GM12873 (cell line): ENCODE measurements at regions not wholly inside any gene's neighbourhood (a gene's known extent, or its start where the extent isn't known, plus 50 kb on each side); places are given as distances from the start of the nearest gene placed in this dataset.

ENCODE experiments used
- TF ChIP-seq, protein P1 (sequence below): IDR thresholded peaks from 2 replicates; pipeline ENCODE4 v1.5.1; 2012; ENCODE audit warnings: low read depth, mild to moderate bottlenecking, moderate library complexity, low read length, control low read depth; ENCODE audit not compliant: insufficient read depth; ENCODE audit errors: missing control alignments

DNA sequence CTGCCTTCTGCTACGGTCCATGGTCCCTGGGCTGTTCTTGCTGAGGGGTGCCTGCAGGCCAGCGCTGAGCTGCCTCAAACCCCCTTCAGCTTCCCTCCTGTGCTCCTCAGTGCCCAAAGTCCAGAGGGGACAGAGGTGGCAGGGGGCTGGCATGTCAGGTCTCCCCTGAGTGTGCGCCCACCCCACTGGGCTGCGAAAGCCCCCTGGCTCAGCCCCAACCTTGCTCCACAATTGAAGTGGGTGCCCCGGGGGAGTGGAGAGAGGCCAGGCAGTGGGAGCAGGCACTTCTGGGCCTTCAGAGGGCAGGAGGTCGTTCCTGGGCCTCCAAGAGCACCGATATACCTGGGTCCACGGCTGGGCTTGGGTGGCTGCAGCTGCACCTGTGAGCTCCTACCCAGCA lies 548.7 kb upstream of the FAM98A start:
- TF ChIP-seq, protein P1, sequence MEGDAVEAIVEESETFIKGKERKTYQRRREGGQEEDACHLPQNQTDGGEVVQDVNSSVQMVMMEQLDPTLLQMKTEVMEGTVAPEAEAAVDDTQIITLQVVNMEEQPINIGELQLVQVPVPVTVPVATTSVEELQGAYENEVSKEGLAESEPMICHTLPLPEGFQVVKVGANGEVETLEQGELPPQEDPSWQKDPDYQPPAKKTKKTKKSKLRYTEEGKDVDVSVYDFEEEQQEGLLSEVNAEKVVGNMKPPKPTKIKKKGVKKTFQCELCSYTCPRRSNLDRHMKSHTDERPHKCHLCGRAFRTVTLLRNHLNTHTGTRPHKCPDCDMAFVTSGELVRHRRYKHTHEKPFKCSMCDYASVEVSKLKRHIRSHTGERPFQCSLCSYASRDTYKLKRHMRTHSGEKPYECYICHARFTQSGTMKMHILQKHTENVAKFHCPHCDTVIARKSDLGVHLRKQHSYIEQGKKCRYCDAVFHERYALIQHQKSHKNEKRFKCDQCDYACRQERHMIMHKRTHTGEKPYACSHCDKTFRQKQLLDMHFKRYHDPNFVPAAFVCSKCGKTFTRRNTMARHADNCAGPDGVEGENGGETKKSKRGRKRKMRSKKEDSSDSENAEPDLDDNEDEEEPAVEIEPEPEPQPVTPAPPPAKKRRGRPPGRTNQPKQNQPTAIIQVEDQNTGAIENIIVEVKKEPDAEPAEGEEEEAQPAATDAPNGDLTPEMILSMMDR = no peak

GRCh38 chr2:34143149-34143548 lies 544.0 kb upstream of the FAM98A start:
- TF ChIP-seq, protein P1 = no peak

DNA sequence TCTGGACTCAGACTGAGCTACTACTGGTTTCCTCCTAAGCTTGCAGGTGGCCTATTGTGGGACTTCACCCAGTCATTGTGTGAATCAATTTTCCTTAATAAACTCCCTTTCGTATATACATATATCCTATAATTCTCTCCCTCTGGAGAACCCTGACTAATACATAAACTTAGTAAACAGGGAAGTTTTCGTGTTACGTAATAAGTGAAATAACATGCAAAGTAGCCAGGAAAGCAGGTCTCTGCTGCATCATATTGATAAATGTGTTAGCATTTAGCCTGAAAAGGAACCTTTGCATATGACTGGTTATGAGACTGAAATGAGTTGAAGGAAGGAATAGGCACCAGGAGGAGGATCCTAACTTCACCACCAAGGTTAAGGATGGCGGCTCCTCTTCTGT lies 527.2 kb upstream of the FAM98A start:
- TF ChIP-seq, protein P1 = no peak

- TF ChIP-seq, protein P1 = no peak
Measured at GRCh38 chr2:34123996-34124785, 525.1 kb upstream of the FAM98A start.

- TF ChIP-seq, protein P1 = no peak
Measured at GRCh38 chr2:34121076-34121475, 522.0 kb upstream of the FAM98A start.

- TF ChIP-seq, protein P1 = no peak
Measured at GRCh38 chr2:34115076-34115475, 516.0 kb upstream of the FAM98A start.

DNA sequence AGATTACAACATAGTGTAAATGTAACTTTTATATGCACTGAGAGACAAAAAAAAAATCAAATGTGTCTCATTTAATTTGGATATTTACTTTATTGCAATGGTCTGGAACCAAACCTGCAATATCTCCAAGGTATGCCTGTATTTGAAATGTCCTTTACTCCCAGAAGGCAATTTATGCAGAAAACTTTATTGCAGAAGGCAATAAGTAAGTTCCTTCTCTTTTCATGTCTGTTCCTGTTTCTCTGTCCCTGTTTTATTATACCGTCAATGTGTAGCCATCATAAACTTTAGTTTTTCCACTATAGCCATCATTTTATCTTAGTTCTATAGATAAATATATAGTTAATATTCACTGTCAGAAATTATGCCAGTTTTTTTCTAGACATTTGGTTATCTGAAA lies 513.1 kb upstream of the FAM98A start:
- TF ChIP-seq, protein P1 = no peak
